Right renal pelvis (tissue), 4 donors: ENCODE measurements at regions not wholly inside any gene's neighbourhood (a gene's known extent, or its start where the extent isn't known, plus 50 kb on each side); places are given as distances from the start of the nearest gene placed in this dataset.

ENCODE experiments used
- DNase-seq, 4 donors: peaks; one replicate each; pipeline ENCODE4 v3.0.0-alpha.2; 2013; ENCODE audit warnings: low read depth in 4 of 4, low spot score in 3 of 4, missing footprints in 1 of 4

DNA sequence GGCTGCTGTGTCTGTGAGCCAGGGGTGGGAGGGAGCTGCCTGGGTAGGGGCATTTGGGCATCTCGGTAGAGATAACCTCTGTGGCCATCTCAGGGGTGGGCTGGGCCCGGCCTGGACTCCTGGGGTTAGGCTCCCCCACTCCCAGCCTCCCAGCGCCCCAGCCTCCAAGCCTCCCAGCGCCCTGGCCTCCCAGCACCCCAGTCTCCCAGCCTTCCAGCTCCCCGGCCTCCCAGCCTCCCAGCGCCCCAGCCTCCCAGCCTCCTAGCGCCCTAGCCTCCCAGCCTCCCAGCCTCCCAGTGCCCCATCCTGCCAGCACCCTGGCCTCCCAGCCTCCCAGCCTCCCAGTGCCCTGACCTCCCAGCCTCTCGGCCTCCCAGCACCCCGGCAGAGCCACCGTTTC lies 85.1 kb upstream of the TTC34 start:
- DNase-seq: no peak

- DNase-seq: no peak
Measured at GRCh38 chr1:2887941-2888855, 86.7 kb upstream of the TTC34 start.

DNA sequence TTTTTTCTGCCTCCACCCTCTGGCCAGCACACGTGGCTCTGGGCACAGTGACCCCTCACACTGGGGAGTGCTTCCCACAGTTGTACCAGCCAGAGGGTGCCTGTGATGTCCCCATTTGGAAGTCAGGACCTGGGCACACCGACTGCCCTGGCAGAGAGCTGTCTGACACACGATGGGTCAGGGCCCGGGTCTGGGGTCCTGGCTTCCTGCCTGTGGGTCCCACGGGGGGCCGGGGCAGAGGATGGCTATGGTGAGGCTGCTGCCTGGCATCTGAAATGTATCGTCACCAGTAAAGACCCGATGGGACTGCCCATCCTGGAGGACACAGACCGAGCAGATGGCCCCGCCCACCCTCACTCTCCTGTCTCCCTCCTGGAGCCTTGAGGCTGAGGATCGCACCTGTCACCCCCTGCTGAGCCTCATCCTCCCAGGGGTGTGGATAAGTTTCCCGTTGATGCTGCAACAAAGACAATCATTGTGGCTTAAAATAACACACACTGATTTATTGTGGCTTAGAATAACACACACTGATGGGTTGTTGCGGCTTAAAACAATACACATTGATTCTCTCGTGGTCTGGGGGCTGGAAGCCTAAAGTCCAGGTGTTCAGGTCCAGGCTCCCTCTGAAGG lies 88.8 kb upstream of the TTC34 start:
- DNase-seq: no peak

DNA sequence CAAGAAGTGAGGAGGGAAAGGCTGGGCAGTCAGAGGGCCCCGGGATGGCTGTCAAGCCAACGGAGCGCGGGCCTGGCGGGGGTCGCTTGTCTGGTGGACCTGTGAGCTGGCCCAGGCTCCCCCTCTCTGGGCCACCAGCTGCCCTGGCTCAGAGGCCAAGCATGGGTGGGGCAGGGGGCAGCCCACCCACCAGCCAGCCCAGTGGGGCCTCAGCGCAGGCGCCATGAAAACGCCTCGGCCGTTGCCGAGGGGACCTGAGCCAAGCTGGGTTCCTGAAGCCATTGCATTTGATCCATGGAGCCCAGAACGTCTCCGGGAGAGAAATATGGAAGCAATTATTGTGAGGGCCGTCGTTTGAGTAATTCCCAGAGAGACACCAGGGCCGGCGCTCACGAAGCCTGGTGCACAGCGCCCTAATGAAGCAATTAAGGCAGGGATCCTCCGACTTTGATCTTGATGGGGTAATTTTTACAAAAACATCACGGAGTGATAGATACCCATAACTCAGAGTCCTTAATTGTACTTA lies 90.5 kb upstream of the TTC34 start:
- no peak for DNase-seq

DNA sequence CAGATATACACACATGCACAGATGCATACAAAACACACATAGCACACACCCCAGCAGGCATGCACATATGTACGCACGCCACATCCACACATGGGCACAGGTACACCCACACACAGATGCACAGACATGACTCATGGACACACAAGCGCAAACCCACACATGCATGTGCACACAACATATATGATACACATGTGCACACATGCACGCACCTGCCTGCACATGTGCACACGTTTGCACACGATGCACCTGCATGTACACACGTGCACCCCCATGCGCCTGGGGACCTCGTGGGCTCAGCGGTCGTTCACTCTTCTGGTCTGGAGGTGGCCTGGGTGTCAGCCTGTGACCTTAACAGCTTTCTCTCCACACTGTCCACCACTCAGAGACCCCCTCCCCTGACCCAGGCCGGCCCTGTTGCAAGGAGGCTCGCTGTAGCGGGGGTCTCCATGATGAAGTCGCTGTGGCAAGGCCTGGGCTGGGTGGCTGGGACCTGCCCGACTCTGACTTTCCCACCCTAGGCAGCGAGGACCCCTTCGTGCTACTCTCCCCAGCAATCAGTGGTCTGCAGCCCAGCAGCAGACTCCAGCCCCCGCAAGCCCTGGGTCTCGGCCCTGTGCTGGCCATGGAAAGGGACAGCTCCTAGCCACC lies 92.1 kb upstream of the TTC34 start:
- no peak for DNase-seq

DNA sequence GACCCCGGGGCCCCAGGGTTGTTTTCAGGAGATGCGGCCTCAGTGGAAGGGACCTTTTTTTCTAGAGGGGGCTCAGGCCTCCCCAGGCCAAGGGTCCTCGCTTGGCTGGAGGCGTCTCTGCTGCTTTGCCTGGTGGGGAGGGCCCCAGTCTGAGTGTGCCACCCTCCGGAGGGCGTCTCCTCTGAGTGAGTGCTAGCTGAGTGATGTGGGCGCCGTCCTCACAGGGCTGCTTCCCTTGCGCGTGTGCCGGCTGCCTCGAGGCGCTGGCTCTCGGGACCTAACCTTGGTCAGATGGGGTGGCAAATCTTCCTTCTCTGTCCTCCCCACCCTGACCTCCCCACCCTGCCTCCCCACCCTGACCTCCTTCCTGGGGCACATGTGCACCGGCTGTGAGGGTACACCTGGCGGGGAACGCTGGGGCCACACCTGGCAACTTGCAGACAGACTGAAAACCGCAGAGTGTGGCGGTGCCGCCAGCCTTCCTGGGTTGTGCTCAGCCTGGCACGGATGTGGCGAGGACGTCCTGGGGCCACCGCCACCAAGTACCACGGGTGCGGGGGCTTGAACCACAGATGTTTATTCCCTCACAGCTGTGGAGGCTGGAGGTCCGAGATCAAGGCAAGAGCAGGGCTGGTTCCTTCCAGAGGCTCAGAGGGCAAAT lies 93.0 kb upstream of the TTC34 start:
- DNase-seq: no peak

- no peak for DNase-seq
Measured at GRCh38 chr1:2896824-2897223, 95.3 kb upstream of the TTC34 start.

DNA sequence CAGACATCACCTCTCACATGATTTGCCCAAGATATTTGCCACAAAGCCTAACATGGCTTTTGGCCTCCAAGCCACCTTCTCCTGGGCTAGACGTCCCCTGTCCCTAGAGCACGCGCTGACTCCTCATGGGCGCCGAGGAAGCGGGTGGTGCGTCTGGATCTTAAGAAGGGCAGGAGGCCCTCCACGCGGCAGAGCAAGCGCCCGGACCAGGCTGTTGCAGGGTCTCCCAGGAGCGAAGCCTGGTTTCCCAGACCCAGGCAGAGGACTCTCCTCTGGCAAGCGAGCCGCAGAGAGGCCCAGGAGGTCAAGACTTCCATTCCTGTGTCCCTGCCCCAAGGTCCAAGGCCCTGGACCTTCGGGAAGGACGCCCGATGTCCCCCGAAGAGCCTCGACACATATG lies 101.7 kb upstream of the TTC34 start:
- DNase-seq: no peak

DNA sequence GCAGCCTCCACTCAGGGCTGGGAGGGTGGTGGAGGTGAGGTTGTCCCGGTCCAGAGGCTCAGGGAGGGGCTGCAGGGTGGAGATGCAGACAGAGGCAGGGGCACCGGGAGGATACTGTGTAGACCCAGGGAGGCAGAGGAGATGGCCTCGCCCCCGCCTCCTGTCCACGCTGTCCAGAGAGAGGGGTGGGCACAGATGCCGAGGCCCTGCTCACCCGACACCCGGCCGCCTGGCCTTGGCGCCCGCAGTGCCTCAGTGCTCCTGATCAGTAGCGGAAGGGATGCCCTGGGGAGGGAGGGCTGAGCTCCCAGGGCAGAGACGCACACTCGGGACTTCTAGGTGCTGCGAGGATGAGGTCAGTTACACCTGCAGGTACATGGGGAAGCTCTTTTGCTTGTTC lies 102.7 kb upstream of the TTC34 start:
- no peak for DNase-seq

GRCh38 chr1:2905356-2905755 lies 103.9 kb upstream of the TTC34 start:
- no peak for DNase-seq

DNA sequence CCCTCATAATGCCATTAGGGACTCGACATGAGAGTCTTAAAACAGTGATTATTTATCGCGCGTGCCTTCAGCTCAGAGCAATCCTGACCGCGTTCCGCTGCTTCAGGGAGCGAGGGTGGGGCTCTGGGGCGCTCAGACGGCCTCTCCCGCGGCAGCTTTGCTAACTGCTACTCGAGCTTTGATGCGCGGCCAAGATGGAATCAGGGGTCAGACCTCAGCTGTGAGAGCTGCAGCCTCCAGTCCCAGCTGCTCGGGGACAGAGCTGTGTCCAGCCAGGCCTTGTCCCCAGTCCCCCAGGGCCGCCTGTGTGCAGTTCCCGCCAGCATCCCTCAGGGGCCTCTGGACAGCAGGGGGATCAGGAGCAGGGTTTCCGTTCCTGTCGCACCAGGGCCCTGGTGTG lies 104.6 kb upstream of the TTC34 start:
- peak in 2 of 4 donors; percentile 47 to 52 for DNase-seq

- no peak for DNase-seq
Measured at GRCh38 chr1:2906620-2907019, 105.1 kb upstream of the TTC34 start.

DNA sequence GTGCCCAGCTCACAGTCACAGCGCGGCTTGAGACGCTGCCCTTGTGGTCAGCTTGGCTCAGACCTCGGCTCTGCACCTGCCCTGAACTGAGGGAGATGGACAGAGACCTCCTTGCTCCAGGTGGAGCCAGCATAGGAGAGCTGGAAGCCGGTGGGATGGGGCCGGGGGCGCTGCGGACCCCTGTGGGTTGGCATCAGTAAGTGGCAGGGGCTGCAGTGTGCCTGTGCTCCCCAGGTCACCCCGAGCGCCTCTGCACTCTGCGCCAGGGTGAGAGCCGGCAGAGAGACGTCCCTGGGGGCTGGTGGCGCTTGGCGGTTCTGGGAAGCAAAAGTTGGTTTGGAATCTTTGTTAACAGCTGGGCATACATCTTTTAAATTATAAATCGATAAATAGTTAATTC lies 105.6 kb upstream of the TTC34 start:
- DNase-seq: no peak

DNA sequence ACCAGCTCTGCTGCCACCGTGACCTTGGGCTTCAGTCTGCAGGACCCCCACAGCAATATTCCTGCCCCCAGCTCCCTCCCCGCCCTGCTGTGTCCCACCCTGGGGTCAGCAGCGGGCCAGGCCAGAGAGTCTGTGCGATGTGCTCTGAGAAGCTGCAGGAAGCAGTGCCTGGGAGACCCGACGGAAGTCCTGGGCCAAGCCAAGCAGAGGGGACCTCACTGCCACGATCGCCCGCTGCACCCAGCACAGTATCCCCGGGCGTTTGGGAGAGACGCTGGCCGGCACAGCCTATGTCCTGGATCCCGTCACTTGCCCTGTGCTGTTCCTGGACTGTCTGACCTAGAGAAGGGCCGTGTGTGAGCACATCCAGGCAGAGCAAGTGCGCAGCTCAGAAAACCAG lies 106.6 kb upstream of the TTC34 start:
- DNase-seq: no peak

GRCh38 chr1:2908561-2908960 lies 107.1 kb upstream of the TTC34 start:
- no peak for DNase-seq

DNA sequence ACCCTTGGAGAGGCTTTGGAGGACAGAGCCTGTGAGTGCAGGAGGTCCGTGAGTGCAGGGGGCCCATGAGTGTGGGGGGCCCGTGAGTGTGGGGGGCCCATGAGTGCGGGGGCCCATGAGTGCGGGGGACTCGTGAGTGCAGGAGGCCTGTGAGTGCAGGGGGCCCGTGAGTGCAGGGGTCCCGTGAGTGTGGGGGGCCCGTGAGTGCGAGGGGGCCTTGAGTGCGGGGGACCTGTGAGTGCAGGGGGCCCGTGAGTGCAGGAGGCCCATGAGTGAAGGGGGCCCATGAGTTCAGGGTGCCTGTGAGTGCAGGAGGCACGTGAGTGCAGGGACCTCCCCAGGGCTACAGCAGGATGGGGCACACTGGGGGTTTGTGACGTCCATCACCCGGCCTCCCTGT lies 108.3 kb upstream of the TTC34 start:
- DNase-seq: no peak

DNA sequence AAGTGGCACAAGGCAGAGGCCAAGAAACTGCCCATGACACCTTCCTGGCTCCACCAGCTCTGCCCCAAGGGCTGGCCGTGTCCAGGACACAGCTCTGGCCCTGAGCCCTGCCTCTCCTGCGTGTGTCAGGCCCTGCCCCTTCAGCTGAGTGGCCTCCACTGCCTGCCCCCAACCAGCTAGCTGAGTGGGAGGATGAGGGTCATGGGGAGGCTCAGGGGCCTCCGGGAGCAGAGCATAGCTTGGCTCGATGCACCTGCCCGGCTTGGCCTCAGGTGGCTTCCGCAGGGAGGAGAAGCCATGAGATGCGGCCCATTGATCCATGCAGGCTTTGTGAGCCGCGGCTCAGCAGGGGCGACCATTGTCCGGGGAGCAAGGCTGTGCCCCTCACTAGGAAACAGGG lies 108.7 kb upstream of the TTC34 start:
- no peak for DNase-seq

- DNase-seq: no peak
Measured at GRCh38 chr1:2911421-2912178, 109.7 kb upstream of the ACTRT2 start.

DNA sequence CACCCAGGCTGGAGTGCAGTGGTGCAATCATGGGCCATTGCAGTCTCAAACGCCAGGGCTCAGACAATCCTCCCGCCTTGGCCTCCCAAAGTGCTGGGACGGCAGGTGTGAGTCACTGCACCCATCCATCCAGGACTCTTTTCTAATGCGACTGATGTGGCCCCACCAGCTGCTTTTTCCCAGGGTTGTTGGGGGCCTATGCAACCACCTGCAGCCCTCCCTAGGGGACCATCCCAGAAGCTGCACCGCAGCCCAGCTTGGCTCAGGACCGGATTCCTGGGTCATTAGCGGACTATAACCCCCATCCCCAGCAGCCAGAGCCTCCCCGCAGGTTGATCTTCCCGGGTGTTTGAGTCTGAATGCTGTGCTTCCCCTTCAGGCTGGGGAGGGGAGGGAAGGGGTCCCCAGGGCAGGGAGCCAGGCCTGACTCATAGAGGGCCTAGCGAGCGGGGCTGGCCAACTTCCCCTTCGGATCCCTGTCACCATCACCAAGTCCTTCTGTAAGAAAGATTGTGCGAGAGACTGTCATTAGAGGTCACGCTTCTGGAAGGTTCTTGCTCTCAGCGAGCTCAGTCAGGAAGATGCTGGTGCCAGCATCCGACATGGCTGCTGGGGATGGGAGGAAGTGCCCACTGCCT lies 108.7 kb upstream of the ACTRT2 start:
- no peak for DNase-seq

- DNase-seq: no peak
Measured at GRCh38 chr1:2913091-2913490, 108.2 kb upstream of the ACTRT2 start.
